HG03097 (cell line): ENCODE measurements at regions not wholly inside any gene's neighbourhood (a gene's known extent, or its start where the extent isn't known, plus 50 kb on each side); places are given as distances from the start of the nearest gene placed in this dataset.

Source experiments
- ATAC-seq: cut with Tn5 transposase; IDR thresholded peaks from one replicate; pipeline ENCODE4 v1.9.1; 2021; ENCODE audit not compliant: unreplicated experiment, low FRiP score

GRCh38 chr2:6228251-6228650, 536.1 kb downstream of the SOX11 start:
- no peak for ATAC-seq

- no peak for ATAC-seq
Measured at GRCh38 chr2:6231166-6231565, 539.0 kb downstream of the SOX11 start.

GRCh38 chr2:6233993-6234392, 541.8 kb downstream of the SOX11 start:
- ATAC-seq: no peak

GRCh38 chr2:6234702-6235101, 542.5 kb downstream of the SOX11 start:
- no peak for ATAC-seq

DNA sequence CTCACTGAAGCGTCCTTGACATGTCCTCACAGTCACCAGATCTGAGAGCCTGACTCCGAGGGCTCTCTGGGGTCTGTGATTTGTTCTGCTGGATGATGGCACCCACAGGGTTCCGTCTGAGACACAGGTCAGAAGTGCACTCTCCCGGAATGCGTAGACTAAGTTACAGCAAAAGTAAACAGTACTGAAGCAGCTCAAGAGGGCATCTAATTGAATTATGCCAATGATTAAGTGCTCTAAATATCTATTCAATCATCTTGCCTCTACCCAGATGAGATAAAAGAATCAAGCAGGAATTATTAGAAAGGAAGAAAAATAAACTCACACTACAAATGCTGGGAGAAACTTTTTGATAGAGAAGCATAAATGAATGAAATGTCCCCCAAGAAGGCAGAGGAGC, 544.1 kb downstream of the SOX11 start:
- ATAC-seq: no peak

DNA sequence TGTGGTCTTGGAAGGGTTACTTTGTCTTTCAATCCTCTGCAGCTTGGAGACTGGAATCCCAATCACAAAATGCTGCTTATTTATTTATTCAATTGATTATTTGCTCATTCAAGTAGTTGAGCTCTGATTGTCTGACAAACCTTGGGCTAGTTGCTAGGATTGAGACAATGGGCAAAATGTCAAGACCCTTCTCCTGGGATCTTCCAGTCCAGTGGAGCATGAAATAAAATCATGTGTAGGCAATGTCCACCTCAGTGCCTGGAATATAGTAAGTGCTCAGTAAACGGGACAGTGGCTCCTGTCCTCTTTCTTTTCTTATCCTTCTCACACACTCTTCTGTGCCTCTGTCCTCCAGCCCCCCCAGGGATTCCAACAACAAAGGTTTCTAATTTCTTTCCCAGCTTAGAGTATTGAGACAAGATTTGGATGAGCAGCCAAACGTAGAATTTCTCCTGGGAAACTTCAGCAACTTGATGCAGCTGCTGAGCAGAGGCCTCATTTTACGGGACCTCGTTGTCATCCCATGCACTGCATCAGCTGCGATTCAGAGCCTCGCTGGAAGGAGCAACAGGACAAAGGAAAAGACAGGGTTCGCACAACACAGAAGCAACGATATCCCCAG, 545.0 kb downstream of the SOX11 start:
- ATAC-seq: no peak

DNA sequence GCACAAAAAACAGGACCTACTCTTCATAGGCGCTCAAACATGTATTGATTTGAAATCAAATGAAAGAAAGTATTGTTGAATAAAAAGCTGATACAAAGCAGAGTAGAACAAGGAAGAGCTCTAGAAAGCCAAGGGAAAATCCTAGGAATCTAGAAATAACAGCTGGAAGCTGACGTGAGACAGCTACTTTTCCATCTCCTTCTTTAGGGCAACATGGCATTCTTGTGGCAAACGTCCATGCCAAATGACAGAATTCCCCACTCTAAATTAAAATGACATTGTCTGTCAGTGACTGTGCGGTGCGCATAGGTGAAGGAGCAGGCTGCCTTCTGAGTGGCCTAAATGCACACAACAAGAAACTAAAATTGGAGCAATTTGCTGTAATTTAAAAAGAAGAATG, 557.4 kb downstream of the SOX11 start:
- ATAC-seq: no peak

DNA sequence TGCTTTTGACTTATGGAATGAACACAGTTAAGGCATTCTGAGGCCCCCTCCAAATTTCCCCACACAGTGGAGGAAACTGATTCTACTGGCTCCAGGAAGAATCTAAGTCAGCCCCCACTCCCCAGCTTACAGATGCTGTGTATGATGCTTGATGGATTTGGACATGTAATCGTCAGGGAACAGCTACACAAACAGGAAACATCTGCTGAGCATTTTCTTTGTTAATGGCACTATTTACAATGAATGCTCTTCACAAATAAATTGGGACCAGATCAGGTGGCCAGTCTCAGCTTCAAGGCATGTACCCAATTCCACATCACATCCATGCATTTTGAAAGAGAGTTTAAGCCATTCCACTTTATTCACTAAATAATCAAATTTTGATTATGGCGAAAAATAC, 562.3 kb downstream of the SOX11 start:
- no peak for ATAC-seq

GRCh38 chr2:6264198-6264597, 572.0 kb downstream of the SOX11 start:
- no peak for ATAC-seq

DNA sequence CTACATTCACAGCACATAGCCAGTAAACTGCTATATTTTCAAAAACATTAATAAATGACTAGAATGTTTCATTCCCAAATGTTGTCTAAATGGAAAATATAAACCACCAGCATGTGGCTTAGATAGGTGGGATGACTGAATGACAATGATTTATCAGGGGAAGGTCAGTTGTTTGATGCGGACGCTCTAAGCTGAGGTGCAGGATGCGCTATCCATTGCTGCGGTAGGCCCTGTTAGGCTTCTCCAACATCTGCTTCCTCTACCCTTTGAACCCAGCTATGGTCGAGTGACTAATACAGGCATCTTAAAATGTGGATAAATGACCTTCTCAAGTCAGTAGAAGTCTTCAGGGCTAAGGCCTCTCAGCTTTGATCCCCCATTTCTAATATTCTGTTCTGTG, 584.2 kb downstream of the CMPK2 start:
- no peak for ATAC-seq

DNA sequence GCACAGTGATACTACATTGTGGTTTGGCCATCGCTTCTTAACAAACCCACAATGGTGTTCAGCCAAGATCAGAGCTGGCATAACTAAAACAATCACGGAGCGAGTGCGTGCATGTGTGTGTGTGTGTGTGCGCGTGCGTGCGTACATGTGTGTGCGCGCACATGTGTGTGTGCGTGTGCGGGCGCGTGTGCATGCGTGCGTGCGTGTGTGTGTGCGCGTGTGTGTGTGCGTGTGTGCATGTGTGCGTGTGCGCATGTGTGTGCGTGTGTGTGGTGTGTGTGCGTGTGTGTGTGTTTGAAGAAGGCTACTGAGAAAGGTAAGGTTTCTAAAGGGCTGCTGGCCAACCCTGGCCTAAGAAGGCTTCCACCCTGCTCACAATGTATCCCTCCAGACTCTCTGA, 582.4 kb downstream of the CMPK2 start:
- no peak for ATAC-seq

GRCh38 chr2:6287406-6287805, 578.3 kb downstream of the CMPK2 start:
- no peak for ATAC-seq

DNA sequence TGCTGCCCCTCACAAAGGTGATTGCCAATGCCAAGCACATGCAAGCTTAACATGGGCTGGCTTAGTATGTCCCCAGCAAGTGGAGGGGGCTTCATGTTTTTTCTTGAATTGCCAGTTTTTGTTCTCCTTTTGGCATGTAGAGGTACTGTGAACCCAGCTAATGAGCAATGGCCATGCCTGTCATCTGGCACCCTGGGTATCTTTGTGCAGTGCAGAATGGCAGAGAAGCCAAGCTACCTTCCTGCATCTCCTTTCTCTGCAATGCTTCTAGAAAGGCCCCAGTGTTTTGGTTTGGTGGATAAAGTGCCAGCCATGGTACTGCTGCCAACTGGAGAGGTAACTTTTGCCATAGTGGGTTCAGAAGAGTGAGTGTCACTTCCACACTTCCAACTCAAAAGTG, 576.9 kb downstream of the CMPK2 start:
- no peak for ATAC-seq

DNA sequence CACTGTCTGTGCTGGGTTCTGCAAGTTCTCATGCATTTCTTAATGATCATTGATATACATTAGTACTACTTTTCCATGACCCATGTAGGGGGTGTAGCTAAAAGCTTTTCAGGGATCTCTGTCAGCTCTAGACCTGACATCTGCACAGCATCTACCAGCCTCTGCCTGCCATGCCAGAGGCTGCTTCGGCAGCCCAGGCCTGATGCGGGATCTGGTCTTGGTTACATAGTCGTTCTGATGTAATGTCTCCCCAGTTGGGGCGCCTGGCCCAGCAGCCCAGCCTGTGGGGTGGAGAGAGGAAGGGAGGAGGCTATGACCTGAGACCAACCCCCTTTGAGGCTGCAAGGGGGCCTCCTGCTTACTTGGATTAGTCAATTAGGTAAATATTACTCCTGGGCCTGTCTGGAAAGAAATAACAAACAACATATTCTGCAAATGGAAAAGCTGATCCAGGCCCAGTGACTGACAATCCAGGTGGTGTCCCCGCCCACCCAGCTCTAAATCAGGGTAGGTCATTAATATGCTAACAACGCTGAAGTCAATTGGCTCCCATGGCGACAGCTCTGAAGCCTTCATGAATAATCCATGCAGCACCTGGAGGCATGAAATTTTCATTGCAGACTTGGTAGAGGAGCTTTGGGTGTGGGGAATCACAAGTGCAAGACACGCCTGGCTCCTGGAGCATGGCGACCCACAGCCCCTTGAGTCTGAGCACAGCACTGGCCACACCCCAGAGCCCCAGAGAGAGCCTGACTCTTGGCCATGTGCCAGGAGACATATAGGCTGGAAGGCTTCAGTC, 575.3 kb downstream of the CMPK2 start:
- no peak for ATAC-seq

GRCh38 chr2:6294791-6295190, 570.9 kb downstream of the CMPK2 start:
- no peak for ATAC-seq

DNA sequence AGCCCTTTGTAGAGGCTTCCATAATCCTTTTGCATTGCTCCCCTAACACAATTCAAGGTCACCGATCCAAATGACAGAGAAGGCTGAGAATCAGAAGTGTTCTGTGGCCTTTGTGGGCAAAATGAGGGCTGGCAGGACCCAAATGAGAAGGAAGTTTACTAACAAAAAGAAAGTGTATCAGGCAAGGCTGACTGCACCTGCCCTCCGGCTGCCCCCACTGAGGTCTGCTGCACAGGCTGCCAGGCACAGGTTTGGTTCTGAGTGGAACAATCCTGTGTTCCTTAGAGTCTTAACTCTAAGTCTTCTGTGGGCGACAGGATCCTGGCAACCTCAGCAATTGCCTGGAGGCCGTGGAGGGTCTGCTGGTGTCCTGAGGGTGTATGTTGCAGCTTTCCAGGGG, 568.5 kb downstream of the CMPK2 start:
- ATAC-seq: no peak

- ATAC-seq: no peak
Measured at GRCh38 chr2:6301426-6301825, 564.3 kb downstream of the CMPK2 start.

GRCh38 chr2:6308986-6309385, 556.7 kb downstream of the CMPK2 start:
- ATAC-seq: no peak

DNA sequence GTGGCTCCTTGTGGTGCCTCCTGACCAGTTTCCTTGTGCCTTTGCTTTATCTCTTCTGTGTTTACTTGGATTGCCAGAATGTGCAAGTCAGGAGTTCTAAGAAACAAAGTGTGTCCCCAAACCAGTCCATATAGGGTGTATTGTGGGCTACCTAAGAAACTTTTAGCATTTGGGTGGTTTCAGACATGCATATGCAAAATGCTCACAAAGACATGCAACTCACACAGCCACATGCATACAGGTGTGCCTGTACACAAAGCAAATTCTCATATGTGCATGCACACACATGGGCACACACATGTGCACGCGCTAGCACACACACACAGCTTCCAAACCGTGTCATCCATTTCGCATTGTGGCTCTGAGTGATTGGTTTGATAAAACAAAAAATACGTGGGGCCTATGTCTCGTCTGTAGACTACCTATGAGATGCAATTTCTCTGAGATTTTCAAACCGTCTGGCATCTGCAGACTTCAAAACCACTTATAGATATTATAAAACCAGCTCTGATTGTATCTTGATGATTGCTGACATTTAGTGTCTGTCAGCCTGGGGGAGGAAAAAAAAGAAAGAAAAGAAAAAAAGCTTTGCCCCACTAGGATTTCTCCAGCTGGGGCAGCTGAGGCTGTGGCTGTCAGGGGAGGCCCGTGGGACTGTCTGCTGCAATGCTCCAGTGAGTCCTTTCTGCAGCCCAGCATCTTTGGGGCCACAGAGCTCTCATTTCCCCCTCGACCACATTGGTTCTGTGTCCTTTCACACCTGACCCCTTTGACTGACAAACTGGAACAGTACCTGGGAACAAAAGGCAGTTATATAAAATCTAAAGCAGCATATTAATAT, 556.1 kb downstream of the CMPK2 start:
- peak; percentile 78 for ATAC-seq

DNA sequence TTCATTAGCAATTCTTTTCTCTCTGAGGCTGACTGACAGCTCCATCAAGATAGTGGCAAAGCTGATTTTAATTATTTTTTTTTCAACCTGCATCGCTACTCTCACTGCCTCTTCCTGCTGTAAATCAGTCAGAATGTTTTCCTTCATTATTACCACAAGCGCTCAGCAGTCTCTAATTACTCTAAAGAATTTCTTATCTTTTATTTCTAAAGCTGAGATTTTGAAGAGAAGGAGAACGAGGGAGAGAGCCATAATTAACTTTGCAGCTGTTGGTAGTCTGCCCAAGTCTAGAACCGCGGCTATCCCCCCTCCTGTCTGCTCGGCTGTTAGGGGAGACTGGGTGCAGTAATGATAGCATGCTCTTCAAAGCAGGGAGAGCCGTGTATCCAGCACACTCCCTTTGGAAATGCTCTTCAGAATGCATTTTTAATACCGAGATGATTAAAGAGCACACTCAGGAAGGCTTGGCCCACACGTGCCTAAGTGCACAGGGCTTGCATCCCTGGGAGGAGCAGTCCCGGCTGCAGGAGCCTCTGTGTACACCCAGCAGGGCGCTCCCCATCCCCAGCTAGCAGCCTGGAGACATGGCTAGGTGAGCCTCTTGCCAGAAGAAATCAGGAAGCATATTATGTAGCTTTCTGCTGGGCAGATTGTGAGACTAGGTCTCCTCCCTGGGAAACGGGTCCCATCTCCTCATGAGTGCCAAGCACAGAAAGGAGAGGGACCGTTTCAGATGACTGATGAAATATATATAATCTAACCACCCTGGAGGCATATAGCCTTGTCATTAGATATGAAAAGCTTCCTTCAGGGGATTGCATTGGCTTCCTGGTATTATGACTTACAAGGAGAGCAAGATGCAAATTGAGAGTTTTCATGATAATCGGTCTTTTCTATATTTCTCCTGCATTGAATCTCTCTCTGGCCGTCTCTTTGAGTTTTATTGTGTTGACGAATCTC, 555.2 kb downstream of the CMPK2 start:
- no peak for ATAC-seq
